ENCODE measurements at regions not wholly inside any gene's neighbourhood (a gene's known extent, or its start where the extent isn't known, plus 50 kb on each side); places are given as distances from the start of the nearest gene placed in this dataset.

DNA sequence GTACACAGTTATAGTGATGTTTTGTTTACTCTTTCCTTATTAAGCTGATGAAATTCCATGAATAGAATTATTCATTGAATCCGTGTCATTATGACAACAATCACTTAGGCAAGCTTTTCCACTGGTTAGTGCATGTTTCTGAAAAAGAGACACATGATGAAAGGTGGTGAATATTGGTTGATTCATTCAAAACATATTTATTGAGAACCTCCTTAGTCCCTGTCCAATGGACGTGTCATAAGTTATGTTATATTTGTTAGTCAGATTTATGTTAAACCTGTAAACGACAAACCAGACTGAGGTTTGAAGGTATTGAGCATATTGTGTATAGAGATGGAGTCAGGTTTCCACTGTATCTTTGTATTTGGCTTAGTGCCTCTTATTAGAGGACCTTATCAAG is 1888.9 kb upstream of the CDH6 start:
- Histone ChIP-seq H3K9me3 (ENCODE audit: control insufficient read depth, insufficient read depth, low read length) (no peaks in the 10 kb centered on the region), H3K4me1 (ENCODE audit: control insufficient read depth, insufficient read depth, low read length) (no peaks in the 10 kb centered on the region), H3K4me3 (ENCODE audit: low read depth, low read length) (no peak overlapping the region), H3K27ac (ENCODE audit: low read depth, low read length) (no peak overlapping the region), H3K27me3 (ENCODE audit: control insufficient read depth, insufficient read depth, low read length) (no peaks in the 10 kb centered on the region), H3K36me3 (ENCODE audit: control insufficient read depth, insufficient read depth, low read length) (no peaks in the 10 kb centered on the region)
- WGBS (ENCODE audit: insufficient coverage), result no CpG with 5 or more reads among the region's 3 CpGs
- no peak for DNase-seq (ENCODE audit: low read depth in 4 of 6, low spot score in 6 of 6)

DNA sequence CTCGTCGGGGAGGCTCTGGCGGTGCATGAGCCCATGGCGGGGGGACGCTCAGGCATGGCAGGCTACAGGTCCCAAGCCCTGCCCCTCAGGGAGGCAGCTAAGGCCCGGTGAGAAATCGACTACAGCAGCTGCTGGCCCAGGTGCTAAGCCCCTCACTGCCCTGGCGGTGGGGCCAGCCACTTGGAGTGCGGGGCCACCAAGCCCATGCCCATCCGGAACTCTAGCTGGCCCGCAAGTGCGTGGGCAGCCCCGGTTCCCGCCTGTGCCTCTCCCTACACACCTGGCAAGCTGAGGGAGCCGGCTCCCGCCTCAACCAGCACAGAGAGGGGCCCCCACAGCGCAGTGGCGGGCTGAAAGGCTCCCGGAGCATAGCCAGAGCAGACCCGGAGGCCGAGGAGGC is 1896.9 kb upstream of the CDH6 start:
- H3K36me3 ChIP-seq (ENCODE audit: control insufficient read depth, insufficient read depth, low read length), result no peaks in the 10 kb centered on the region
- H3K27me3 ChIP-seq (ENCODE audit: control insufficient read depth, insufficient read depth, low read length), result no peaks in the 10 kb centered on the region
- no peak overlapping the region for H3K4me3 ChIP-seq (ENCODE audit: low read depth, low read length)
- no peak overlapping the region for H3K27ac ChIP-seq (ENCODE audit: low read depth, low read length)
- H3K4me1 ChIP-seq (ENCODE audit: control insufficient read depth, insufficient read depth, low read length), result no peaks in the 10 kb centered on the region
- 93% methylated on average over 21 of the region's 21 CpGs for WGBS (ENCODE audit: insufficient coverage)
- no peak for DNase-seq (ENCODE audit: low read depth in 4 of 6, low spot score in 6 of 6)
- no peaks in the 10 kb centered on the region for H3K9me3 ChIP-seq (ENCODE audit: control insufficient read depth, insufficient read depth, low read length)

DNA sequence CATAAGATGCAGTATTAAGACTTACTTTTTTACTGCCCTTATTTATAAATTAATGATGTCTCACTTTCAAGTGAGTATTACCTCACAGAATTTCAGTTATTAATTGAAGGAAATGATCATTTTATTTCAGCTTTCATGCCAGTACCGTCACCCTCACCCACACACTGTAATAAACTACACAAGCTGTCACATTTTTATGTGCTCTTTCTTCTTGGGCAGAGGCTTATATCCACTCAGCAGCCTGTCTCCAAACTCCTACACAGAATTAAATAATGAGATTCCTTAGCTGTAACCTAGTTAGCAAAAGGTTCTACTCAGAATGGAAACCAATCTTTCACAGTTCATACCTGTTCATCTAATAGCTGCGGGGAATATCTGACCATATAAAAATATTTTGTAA is 1915.8 kb upstream of the CDH6 start:
- 80% methylated on average over 1 of the region's 2 CpGs for WGBS (ENCODE audit: insufficient coverage)
- no peaks in the 10 kb centered on the region for H3K4me1 ChIP-seq (ENCODE audit: control insufficient read depth, insufficient read depth, low read length)

DNA sequence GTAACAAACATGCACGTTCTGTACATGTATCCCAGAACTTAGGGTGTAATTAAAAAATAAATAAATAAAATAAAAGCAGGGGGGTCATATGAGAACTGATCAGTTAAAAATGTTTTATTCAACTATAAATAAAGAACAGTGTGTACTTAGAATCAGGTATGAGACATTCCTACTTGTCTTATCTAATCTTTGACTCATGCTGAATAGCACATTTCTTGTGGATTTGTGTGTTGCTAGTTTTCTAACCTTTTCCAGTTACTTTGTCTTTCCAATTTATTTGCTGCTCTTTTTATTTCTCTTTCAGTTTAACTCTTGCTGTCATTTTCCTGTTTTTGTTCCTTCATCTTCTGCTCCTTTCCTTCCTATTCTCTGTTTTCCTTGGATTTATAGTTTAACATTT is 1917.1 kb upstream of the CDH6 start:
- WGBS (ENCODE audit: insufficient coverage), result no CpG with 5 or more reads among the region's 1 CpG

More for the DNA sequence above, 1915.8 kb upstream of the CDH6 start:
- Histone ChIP-seq H3K27ac (ENCODE audit: low read depth, low read length) (no peak overlapping the region), H3K36me3 (ENCODE audit: control insufficient read depth, insufficient read depth, low read length) (no peaks in the 10 kb centered on the region), H3K27me3 (ENCODE audit: control insufficient read depth, insufficient read depth, low read length) (no peaks in the 10 kb centered on the region), H3K4me3 (ENCODE audit: low read depth, low read length) (no peak overlapping the region), H3K9me3 (ENCODE audit: control insufficient read depth, insufficient read depth, low read length) (no peaks in the 10 kb centered on the region)
- peak in 1 of 6 donors; percentile 29 for DNase-seq (ENCODE audit: low read depth in 4 of 6, low spot score in 6 of 6)

DNA sequence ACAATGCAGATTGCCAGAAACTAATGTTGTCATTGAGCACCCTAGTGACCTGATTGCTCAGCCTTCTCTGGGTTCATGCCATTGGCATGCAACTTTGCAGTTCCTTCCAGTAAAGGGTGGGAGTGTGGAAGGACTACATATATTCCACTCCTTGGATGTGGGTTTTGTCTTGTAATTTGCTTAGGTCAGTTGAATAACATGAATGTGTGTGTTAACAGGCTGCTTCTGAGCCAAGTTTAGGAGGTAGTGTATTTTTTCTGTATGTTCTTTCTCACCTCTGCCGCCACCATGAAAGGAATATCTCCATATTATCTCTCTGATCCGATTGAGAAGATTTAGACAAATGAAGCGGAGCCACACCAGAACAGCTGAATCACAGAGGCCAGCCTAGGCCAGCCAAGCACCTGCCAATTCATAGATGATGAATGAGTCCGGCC is 1929.6 kb upstream of the CDH6 start:
- Histone ChIP-seq H3K9me3 (ENCODE audit: control insufficient read depth, insufficient read depth, low read length) (no peaks in the 10 kb centered on the region), H3K4me1 (ENCODE audit: control insufficient read depth, insufficient read depth, low read length) (no peaks in the 10 kb centered on the region), H3K27ac (ENCODE audit: low read depth, low read length) (no peak overlapping the region), H3K4me3 (ENCODE audit: low read depth, low read length) (no peak overlapping the region), H3K27me3 (ENCODE audit: control insufficient read depth, insufficient read depth, low read length) (no peaks in the 10 kb centered on the region), H3K36me3 (ENCODE audit: control insufficient read depth, insufficient read depth, low read length) (no peaks in the 10 kb centered on the region)
- WGBS (ENCODE audit: insufficient coverage), result 100% methylated on average over 2 of the region's 4 CpGs
- no peak for DNase-seq (ENCODE audit: low read depth in 4 of 6, low spot score in 6 of 6)

More for the DNA sequence above, 1917.1 kb upstream of the CDH6 start:
- Histone ChIP-seq H3K9me3 (ENCODE audit: control insufficient read depth, insufficient read depth, low read length) (no peaks in the 10 kb centered on the region), H3K36me3 (ENCODE audit: control insufficient read depth, insufficient read depth, low read length) (no peaks in the 10 kb centered on the region), H3K27me3 (ENCODE audit: control insufficient read depth, insufficient read depth, low read length) (no peaks in the 10 kb centered on the region), H3K4me1 (ENCODE audit: control insufficient read depth, insufficient read depth, low read length) (no peaks in the 10 kb centered on the region), H3K27ac (ENCODE audit: low read depth, low read length) (no peak overlapping the region), H3K4me3 (ENCODE audit: low read depth, low read length) (no peak overlapping the region)
- DNase-seq (ENCODE audit: low read depth in 4 of 6, low spot score in 6 of 6), result no peak

DNA sequence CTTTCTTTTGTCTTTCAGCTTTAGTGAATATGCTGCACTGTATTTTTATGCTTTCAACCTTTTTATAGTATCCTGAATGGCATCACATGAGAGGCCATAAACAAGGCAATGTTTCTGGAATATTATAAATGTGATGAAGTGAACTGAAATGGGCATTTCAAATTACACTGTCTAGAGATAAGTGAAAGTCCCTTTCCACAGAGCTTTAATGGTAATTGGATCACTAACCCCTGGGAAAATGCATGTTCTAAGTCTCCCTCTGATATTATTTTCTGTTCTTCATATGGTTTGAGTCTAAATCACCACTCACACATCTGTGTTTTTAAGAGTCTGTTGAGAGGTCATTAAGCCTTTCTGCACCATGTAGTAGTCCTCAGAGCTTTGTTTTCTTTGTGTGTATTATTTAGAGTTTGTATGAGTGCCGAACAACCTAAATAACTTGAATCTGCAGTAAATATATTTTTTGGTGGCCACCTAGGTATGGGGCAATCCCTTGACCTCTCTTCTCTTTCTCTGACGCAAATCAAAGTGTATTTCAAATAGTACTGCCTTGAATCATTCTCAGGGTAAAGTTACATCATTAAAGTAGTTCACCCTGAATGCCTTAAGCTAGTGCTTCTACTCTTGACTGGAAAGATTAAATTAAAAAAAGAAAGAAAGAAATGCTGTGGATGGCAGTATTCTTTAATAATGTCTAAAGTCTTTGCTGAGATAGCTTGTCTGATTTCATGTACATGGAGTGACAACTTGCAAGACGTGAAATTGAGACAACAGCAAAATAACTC is 1931.0 kb upstream of the CDH6 start:
- H3K36me3 ChIP-seq (ENCODE audit: control insufficient read depth, insufficient read depth, low read length), result no peaks in the 10 kb centered on the region
- no peaks in the 10 kb centered on the region for H3K4me1 ChIP-seq (ENCODE audit: control insufficient read depth, insufficient read depth, low read length)
- no peaks in the 10 kb centered on the region for H3K27me3 ChIP-seq (ENCODE audit: control insufficient read depth, insufficient read depth, low read length)
- H3K4me3 ChIP-seq (ENCODE audit: low read depth, low read length), result no peak overlapping the region
- no peak overlapping the region for H3K27ac ChIP-seq (ENCODE audit: low read depth, low read length)
- H3K9me3 ChIP-seq (ENCODE audit: control insufficient read depth, insufficient read depth, low read length), result no peaks in the 10 kb centered on the region
- WGBS (ENCODE audit: insufficient coverage), result no CpG with 5 or more reads among the region's 3 CpGs
- DNase-seq (ENCODE audit: low read depth in 4 of 6, low spot score in 6 of 6), result peak in 1 of 6 donors; percentile 51

DNA sequence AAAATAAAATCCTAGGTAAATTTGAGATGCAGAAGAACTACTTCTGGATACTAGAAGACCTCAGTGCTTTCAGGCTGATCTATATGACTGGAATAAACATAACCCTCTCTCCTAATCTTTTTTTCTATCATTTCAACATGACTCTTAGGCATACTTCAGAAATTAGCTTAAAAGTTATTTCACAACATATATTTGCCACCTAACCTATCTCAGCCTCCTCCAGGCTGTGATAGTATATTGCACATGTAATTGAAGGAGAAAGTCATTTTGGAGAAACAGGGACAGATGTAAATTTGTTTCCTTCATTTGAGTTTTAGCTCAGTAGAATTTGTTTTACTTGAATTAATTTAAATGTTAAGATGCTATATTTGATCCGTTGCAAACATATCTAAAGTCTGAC is 1932.3 kb upstream of the CDH6 start:
- DNase-seq (ENCODE audit: low read depth in 4 of 6, low spot score in 6 of 6), result no peak
- Histone ChIP-seq H3K27me3 (ENCODE audit: control insufficient read depth, insufficient read depth, low read length) (no peaks in the 10 kb centered on the region), H3K27ac (ENCODE audit: low read depth, low read length) (no peak overlapping the region), H3K36me3 (ENCODE audit: control insufficient read depth, insufficient read depth, low read length) (no peaks in the 10 kb centered on the region), H3K4me1 (ENCODE audit: control insufficient read depth, insufficient read depth, low read length) (no peaks in the 10 kb centered on the region), H3K9me3 (ENCODE audit: control insufficient read depth, insufficient read depth, low read length) (no peaks in the 10 kb centered on the region), H3K4me3 (ENCODE audit: low read depth, low read length) (no peak overlapping the region)
- no CpG with 5 or more reads among the region's 1 CpG for WGBS (ENCODE audit: insufficient coverage)

DNA sequence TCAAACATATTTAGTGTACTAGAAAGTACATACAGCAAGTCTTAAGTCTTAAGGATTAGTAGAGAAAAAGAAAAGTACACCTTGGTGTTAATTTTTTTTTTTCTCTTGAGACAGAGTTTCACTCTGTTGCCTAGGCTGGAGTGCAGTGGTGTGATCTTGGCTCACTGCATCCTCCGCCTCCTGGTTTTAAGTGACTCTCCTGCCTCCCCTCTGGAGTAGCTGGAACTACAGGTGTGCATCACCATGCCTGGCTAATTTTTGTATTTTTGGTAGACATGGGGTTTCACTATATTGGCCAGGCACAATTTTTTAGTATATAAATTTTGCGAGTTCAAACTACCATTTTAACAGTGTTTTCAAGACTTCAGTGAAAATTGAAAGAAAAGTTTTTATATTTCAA is 1941.1 kb upstream of the CDH6 start:
- no peak for DNase-seq (ENCODE audit: low read depth in 4 of 6, low spot score in 6 of 6)
- Histone ChIP-seq H3K27ac (ENCODE audit: low read depth, low read length) (no peak overlapping the region), H3K9me3 (ENCODE audit: control insufficient read depth, insufficient read depth, low read length) (no peaks in the 10 kb centered on the region), H3K4me3 (ENCODE audit: low read depth, low read length) (no peak overlapping the region), H3K36me3 (ENCODE audit: control insufficient read depth, insufficient read depth, low read length) (no peaks in the 10 kb centered on the region), H3K4me1 (ENCODE audit: control insufficient read depth, insufficient read depth, low read length) (no peaks in the 10 kb centered on the region), H3K27me3 (ENCODE audit: control insufficient read depth, insufficient read depth, low read length) (no peaks in the 10 kb centered on the region)
- no CpG with 5 or more reads among the region's 2 CpGs for WGBS (ENCODE audit: insufficient coverage)

DNA sequence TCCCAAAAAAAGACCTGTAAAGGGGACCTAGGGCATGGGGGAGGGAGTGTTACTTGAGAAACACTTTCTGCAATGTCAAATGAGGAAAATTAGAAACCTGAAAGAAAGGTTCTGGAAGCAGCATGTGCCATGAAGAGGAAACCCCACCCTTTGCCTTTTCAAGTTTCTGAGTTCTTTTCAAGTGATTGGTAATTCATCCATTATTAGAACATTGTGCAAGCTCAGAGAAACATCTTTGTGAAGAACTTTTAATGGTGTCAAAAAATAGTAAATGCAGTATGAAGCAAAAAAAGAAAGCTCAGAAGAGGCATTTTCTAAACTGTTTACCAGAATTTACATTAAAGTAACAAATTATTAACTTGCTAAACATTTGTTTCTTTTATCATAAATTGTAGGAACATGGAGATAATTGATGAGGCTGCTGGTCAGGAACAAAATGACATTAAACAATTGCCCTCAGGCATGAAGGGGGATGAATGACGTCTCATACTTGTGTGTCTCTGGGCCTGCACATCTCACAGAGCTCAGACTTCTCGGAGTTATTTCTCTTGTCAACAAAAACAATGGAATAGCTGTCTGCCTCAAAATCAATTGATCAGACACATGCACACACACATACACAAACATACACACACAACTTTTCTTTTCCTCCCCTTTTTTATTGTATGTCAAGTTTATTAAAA is 1946.0 kb upstream of the CDH6 start:
- no peaks in the 10 kb centered on the region for H3K36me3 ChIP-seq (ENCODE audit: control insufficient read depth, insufficient read depth, low read length)
- WGBS (ENCODE audit: insufficient coverage), result 60% methylated on average over 1 of the region's 2 CpGs
- no peak overlapping the region for H3K27ac ChIP-seq (ENCODE audit: low read depth, low read length)
- H3K4me3 ChIP-seq (ENCODE audit: low read depth, low read length), result no peak overlapping the region
- no peaks in the 10 kb centered on the region for H3K9me3 ChIP-seq (ENCODE audit: control insufficient read depth, insufficient read depth, low read length)
- H3K4me1 ChIP-seq (ENCODE audit: control insufficient read depth, insufficient read depth, low read length), result no peaks in the 10 kb centered on the region
- DNase-seq (ENCODE audit: low read depth in 4 of 6, low spot score in 6 of 6), result no peak
- no peaks in the 10 kb centered on the region for H3K27me3 ChIP-seq (ENCODE audit: control insufficient read depth, insufficient read depth, low read length)

DNA sequence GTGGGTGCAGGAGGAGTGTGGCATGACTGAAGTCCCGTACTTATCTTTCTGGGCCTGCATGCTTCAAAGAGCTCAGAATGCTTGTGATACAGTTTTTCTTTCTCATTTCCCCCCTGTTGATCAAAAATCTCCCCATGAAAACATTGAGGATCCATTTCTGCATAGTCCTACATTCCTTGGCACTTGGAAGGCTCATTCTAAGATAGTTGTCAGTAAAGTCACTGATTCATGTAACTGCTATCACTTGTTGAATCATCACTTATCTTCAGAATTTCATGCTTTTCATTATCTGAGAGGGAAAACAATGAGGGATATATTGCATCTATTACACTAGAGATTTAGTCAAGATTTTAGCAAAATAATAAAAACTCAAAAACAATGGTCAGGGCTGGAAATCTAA is 1953.1 kb upstream of the CDH6 start:
- 100% methylated on average over 1 of the region's 1 CpG for WGBS (ENCODE audit: insufficient coverage)
- H3K9me3 ChIP-seq (ENCODE audit: control insufficient read depth, insufficient read depth, low read length), result no peaks in the 10 kb centered on the region

More for the DNA sequence above, 1953.1 kb upstream of the CDH6 start:
- Histone ChIP-seq H3K36me3 (ENCODE audit: control insufficient read depth, insufficient read depth, low read length) (no peaks in the 10 kb centered on the region), H3K4me1 (ENCODE audit: control insufficient read depth, insufficient read depth, low read length) (no peaks in the 10 kb centered on the region), H3K4me3 (ENCODE audit: low read depth, low read length) (no peak overlapping the region), H3K27ac (ENCODE audit: low read depth, low read length) (no peak overlapping the region), H3K27me3 (ENCODE audit: control insufficient read depth, insufficient read depth, low read length) (no peaks in the 10 kb centered on the region)
- DNase-seq (ENCODE audit: low read depth in 4 of 6, low spot score in 6 of 6), result no peak

Data from spinal cord (tissue), 9 donors.